ENCODE measurements at regions not wholly inside any gene's neighbourhood (a gene's known extent, or its start where the extent isn't known, plus 50 kb on each side); places are given as distances from the start of the nearest gene placed in this dataset.

- intact Hi-C loops (cut with DNase I; ENCODE audit: low total_unique reads): no loop called here
- TF ChIP-seq POLR2A (IDR thresholded peaks at IDR 0.05): no peak
- TF ChIP-seq CTCF (IDR thresholded peaks at IDR 0.05): no peak
- no peak overlapping the region for H3K4me3 ChIP-seq (ENCODE audit: low read depth, poor library complexity, severe bottlenecking)
- WGBS, 2 donors: 84 to 91% methylated on average over 4 to 12 of the region's 12 CpGs
- no peak for DNase-seq (ENCODE audit: low spot score in 2 of 2)
These were observed 57.1 kb upstream of the GATA5 start for GRCh38 chr20:62532921-62533320.

- TF ChIP-seq POLR2A (IDR thresholded peaks at IDR 0.05) (no peak), CTCF (IDR thresholded peaks at IDR 0.05) (no peak)
- 60 to 64% methylated on average over 18 to 19 of the region's 19 CpGs for WGBS, 2 donors
- no peak for DNase-seq (ENCODE audit: low spot score in 2 of 2)
- intact Hi-C loops (cut with DNase I; ENCODE audit: low total_unique reads): no loop called here
- no peak overlapping the region for H3K4me3 ChIP-seq (ENCODE audit: low read depth, poor library complexity, severe bottlenecking)
These were observed 58.0 kb upstream of the GATA5 start for GRCh38 chr20:62533591-62534495.

GRCh38 chr20:62534526-62535221 lies 58.9 kb upstream of the GATA5 start:
- no peak for DNase-seq (ENCODE audit: low spot score in 2 of 2)
- no peak overlapping the region for H3K4me3 ChIP-seq (ENCODE audit: low read depth, poor library complexity, severe bottlenecking)
- intact Hi-C loops (cut with DNase I; ENCODE audit: low total_unique reads): no loop called here
- TF ChIP-seq POLR2A (IDR thresholded peaks at IDR 0.05): no peak
- no peak for TF ChIP-seq CTCF (IDR thresholded peaks at IDR 0.05)
- WGBS, 2 donors: 69 to 78% methylated on average over 29 of the region's 29 CpGs

- DNase-seq (ENCODE audit: low spot score in 2 of 2): no peak
- WGBS, 2 donors: 51 to 64% methylated on average over 9 to 10 of the region's 11 CpGs
- TF ChIP-seq POLR2A (IDR thresholded peaks at IDR 0.05) (no peak), CTCF (IDR thresholded peaks at IDR 0.05) (no peak)
- intact Hi-C loops (cut with DNase I; ENCODE audit: low total_unique reads): no loop called here
- H3K4me3 ChIP-seq (ENCODE audit: low read depth, poor library complexity, severe bottlenecking): no peak overlapping the region
These were observed 59.6 kb upstream of the GATA5 start for GRCh38 chr20:62535282-62535811.

GRCh38 chr20:62535964-62536363 lies 60.2 kb upstream of the GATA5 start:
- H3K4me3 ChIP-seq (ENCODE audit: low read depth, poor library complexity, severe bottlenecking): no peak overlapping the region
- intact Hi-C loops (cut with DNase I; ENCODE audit: low total_unique reads): no loop called here
- DNase-seq (ENCODE audit: low spot score in 2 of 2): no peak
- TF ChIP-seq CTCF (IDR thresholded peaks at IDR 0.05) (no peak), POLR2A (IDR thresholded peaks at IDR 0.05) (no peak)
- whole genome bisulfite sequencing, 2 donors: 33 to 66% methylated on average over 1 to 12 of the region's 12 CpGs

All from lower leg skin (tissue), 4 donors.